ENCODE measurements at regions not wholly inside any gene's neighbourhood (a gene's known extent, or its start where the extent isn't known, plus 50 kb on each side); places are given as distances from the start of the nearest gene placed in this dataset.

DNA sequence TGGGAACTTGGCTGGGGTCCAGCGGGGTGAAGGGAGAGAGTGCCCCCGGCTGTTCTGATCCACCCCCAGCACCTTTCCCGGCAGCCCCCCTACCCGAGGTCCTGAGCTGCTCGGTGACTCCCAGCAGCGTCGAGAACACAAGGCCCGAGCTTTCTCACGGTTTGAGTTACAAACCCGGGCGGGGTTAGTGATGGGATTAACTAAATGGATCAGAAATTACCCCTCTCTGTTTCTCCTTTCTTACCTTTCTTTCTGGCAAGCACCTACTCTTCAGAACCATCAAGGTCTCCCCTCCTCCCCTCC lies 139.4 kb upstream of the GPC1 start:
- H4K20me1 ChIP-seq (ENCODE audit: insufficient read depth, low read length): no peaks in the 10 kb centered on the region
- TF ChIP-seq CTCF (IDR thresholded peaks at IDR 0.05; ENCODE audit: low read length) (no peak), EZH2phosphoT487 (IDR thresholded peaks at IDR 0.05; ENCODE audit: low read length) (no peak), EZH2 (optimal IDR thresholded peaks at IDR 0.05; ENCODE audit: low read depth, low read length) (no peak)
- H3K79me2 ChIP-seq (ENCODE audit: low read length): no peaks in the 10 kb centered on the region
- DNase-seq: no peak
- no peak overlapping the region for H3K9ac ChIP-seq (ENCODE audit: low read length)
- no peak overlapping the region for H3K4me2 ChIP-seq (ENCODE audit: low read depth, low read length)
- H3K27ac ChIP-seq (ENCODE audit: low read length): no peak overlapping the region
- H3K36me3 ChIP-seq (replicated peaks; ENCODE audit: insufficient read depth, low read length): no peaks in the 10 kb centered on the region
- no peak overlapping the region for H2AFZ ChIP-seq (ENCODE audit: low read length)
- no peaks in the 10 kb centered on the region for H3K9me3 ChIP-seq (replicated peaks; ENCODE audit: insufficient read depth, low read length)
- no peak overlapping the region for H3K4me3 ChIP-seq (ENCODE audit: low read length)
- H3F3A ChIP-seq (ENCODE audit: insufficient read depth, low read length): no peaks in the 10 kb centered on the region
- H3K27me3 ChIP-seq (replicated peaks; ENCODE audit: insufficient read depth, low read length): peaks cover 62% of the 10 kb centered on the region
- H3K4me1 ChIP-seq (ENCODE audit: low read length): no peaks in the 10 kb centered on the region
- no peaks in the 10 kb centered on the region for H3K9me2 ChIP-seq (replicated peaks; ENCODE audit: insufficient read depth, low read length)

DNA sequence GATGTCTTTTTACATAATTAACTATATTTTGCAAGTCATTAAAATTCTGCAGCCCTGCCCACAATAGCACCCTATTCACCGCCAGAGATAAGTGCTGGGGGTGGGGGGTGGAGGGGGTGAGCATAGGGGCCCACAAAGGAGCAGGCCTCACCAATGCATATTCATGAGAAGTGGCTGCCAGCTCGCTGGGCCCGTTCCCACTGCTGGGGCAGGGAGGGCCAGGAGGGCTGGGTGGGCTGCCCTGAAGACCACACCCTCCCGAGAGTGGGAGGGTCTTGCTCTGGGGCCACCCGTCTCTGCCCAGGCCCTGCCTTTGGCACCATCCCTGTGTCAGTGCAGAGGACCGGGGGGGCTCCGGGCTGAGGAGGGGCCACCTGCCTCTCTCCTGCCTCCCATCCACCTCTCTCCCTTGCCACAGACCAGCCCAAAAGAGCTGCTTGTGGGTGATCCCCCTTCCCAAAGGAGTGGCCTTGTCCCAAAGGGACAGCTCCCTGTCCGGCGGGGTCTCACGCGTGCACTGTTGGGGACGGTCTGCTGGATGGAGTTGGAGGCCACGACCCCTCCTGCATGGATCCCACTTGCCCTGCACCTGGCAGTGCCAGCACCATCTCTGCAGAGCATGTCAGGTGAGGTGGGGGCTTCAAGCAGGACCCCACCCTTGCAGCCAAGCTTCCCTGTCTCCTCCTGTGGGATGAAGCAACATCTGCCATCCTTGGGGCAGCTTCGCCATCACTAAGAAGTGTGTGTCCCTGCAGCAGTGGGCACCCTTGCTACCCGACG lies 138.8 kb upstream of the GPC1 start:
- peaks cover 60% of the 10 kb centered on the region for H3K27me3 ChIP-seq (replicated peaks; ENCODE audit: insufficient read depth, low read length)
- no peaks in the 10 kb centered on the region for H3K79me2 ChIP-seq (ENCODE audit: low read length)
- H3K9me2 ChIP-seq (replicated peaks; ENCODE audit: insufficient read depth, low read length): no peaks in the 10 kb centered on the region
- no peak overlapping the region for H3K9ac ChIP-seq (ENCODE audit: low read length)
- H4K20me1 ChIP-seq (ENCODE audit: insufficient read depth, low read length): no peaks in the 10 kb centered on the region
- H3K9me3 ChIP-seq (replicated peaks; ENCODE audit: insufficient read depth, low read length): no peaks in the 10 kb centered on the region
- no peak overlapping the region for H3K4me3 ChIP-seq (ENCODE audit: low read length)
- H2AFZ ChIP-seq (ENCODE audit: low read length): no peak overlapping the region
- H3K27ac ChIP-seq (ENCODE audit: low read length): no peak overlapping the region
- H3K4me1 ChIP-seq (ENCODE audit: low read length): no peaks in the 10 kb centered on the region
- no peak for DNase-seq
- H3K4me2 ChIP-seq (ENCODE audit: low read depth, low read length): no peak overlapping the region
- H3K36me3 ChIP-seq (replicated peaks; ENCODE audit: insufficient read depth, low read length): no peaks in the 10 kb centered on the region
- TF ChIP-seq EZH2phosphoT487 (IDR thresholded peaks at IDR 0.05; ENCODE audit: low read length) (no peak), CTCF (IDR thresholded peaks at IDR 0.05; ENCODE audit: low read length) (no peak), EZH2 (optimal IDR thresholded peaks at IDR 0.05; ENCODE audit: low read depth, low read length) (no peak)
- H3F3A ChIP-seq (ENCODE audit: insufficient read depth, low read length): no peaks in the 10 kb centered on the region

DNA sequence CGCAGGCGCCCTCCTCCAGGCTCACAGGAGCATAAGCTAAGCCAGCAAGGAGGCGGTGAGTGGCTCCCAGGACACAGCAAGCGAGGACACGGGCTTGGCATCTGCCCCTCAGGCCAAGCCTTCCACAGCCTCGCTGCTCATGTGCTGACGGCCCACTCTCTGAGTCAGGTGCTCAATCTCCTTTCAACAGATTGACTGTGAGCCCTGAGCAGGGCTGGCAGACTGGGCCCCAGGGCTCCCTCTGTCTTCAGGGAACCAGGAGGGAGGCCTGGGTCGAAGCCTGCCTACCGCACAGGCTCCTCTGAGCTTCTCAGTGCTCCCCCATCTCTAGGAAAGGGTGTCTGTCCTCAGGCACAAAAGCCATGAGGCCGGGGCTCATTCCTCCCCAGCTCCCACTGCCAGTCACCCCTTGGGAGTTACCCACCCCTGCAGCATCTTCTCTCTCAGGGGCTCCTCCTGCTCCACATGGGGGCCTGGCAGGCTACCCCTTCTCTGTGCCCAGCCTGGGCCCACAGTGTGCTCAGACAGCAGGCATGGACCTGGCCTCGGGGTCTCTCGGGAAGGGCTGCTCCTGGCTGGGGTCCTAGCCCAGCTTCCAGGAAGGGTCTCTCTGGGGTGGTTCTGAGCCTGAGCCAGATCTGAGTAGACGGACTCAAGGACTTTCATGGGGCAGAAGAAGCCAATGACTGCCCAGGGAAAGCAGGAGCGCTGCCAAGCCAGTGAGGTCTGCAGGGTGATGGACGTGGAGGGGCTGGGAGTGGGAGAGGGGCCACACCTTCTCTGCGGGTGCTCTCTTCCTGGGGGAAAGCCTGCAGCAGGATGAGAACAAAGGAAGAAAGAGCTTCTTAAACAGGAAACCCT lies 138.0 kb upstream of the GPC1 start:
- Histone ChIP-seq H3K9me3 (replicated peaks; ENCODE audit: insufficient read depth, low read length) (no peaks in the 10 kb centered on the region), H2AFZ (ENCODE audit: low read length) (no peak overlapping the region), H3K36me3 (replicated peaks; ENCODE audit: insufficient read depth, low read length) (no peaks in the 10 kb centered on the region), H4K20me1 (ENCODE audit: insufficient read depth, low read length) (no peaks in the 10 kb centered on the region), H3F3A (ENCODE audit: insufficient read depth, low read length) (no peaks in the 10 kb centered on the region), H3K9ac (ENCODE audit: low read length) (no peak overlapping the region), H3K4me1 (ENCODE audit: low read length) (no peaks in the 10 kb centered on the region), H3K27ac (ENCODE audit: low read length) (no peak overlapping the region), H3K4me2 (ENCODE audit: low read depth, low read length) (no peak overlapping the region), H3K27me3 (replicated peaks; ENCODE audit: insufficient read depth, low read length) (peaks cover 52% of the 10 kb centered on the region), H3K4me3 (ENCODE audit: low read length) (no peak overlapping the region), H3K79me2 (ENCODE audit: low read length) (no peaks in the 10 kb centered on the region), H3K9me2 (replicated peaks; ENCODE audit: insufficient read depth, low read length) (no peaks in the 10 kb centered on the region)
- TF ChIP-seq CTCF (IDR thresholded peaks at IDR 0.05; ENCODE audit: low read length) (no peak), EZH2phosphoT487 (IDR thresholded peaks at IDR 0.05; ENCODE audit: low read length) (no peak), EZH2 (optimal IDR thresholded peaks at IDR 0.05; ENCODE audit: low read depth, low read length) (no peak)
- no peak for DNase-seq
